ENCODE measurements at regions not wholly inside any gene's neighbourhood (a gene's known extent, or its start where the extent isn't known, plus 50 kb on each side); places are given as distances from the start of the nearest gene placed in this dataset.
A peak's percentile ranks its signal among the peaks of the same experiment; 100 is the strongest.

DNA sequence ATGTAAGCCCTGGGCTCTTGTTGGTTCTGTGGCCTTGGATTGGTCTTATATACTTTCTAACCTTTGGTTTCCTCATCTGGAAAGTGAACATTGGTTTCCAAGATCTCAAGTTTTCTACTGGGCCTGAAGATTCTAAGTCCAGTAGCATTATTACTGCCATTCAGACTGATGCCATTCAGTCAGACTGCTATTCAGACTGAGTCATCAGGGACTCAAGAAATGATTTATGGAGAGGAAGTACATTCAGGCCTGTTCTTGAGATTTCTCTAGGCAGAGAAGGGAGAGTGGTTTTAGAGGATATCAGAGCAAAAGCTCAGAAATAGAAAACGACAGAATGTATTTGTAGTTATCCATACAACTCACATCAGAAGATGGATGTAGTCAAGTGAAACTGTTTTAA, 557.2 kb downstream of the NR2F2 start:
- no peak for TF ChIP-seq JUND (IDR thresholded peaks at IDR 0.05; ENCODE audit: low read depth)
- DNase-seq (ENCODE audit: low read depth in 1 of 2, low spot score in 1 of 2): no peak
- in situ Hi-C loops (cut with HindIII; ENCODE audit: low pct_unique_long_range_greater_than_20kb, low sequenced_read_pairs): no loop called here

- in situ Hi-C loops (cut with HindIII; ENCODE audit: low pct_unique_long_range_greater_than_20kb, low sequenced_read_pairs): no loop called here
- no peak for TF ChIP-seq JUND (IDR thresholded peaks at IDR 0.05; ENCODE audit: low read depth)
- DNase-seq (ENCODE audit: low read depth in 1 of 2, low spot score in 1 of 2): no peak
Observed at GRCh38 chr15:96888764-96889163, 558.3 kb downstream of the NR2F2 start.

GRCh38 chr15:96889734-96890480, 559.4 kb downstream of the NR2F2 start:
- in situ Hi-C loops (cut with HindIII; ENCODE audit: low pct_unique_long_range_greater_than_20kb, low sequenced_read_pairs): no loop called here
- TF ChIP-seq JUND (IDR thresholded peaks at IDR 0.05; ENCODE audit: low read depth): no peak
- DNase-seq (ENCODE audit: low read depth in 1 of 2, low spot score in 1 of 2): peak in 1 of 2 experiments; percentile 14

- TF ChIP-seq JUND (IDR thresholded peaks at IDR 0.05; ENCODE audit: low read depth): no peak
- no peak for DNase-seq (ENCODE audit: low read depth in 1 of 2, low spot score in 1 of 2)
- in situ Hi-C loops (cut with HindIII; ENCODE audit: low pct_unique_long_range_greater_than_20kb, low sequenced_read_pairs): no loop called here
Observed at GRCh38 chr15:96891046-96891445, 560.5 kb downstream of the NR2F2 start.

- in situ Hi-C loops (cut with HindIII; ENCODE audit: low pct_unique_long_range_greater_than_20kb, low sequenced_read_pairs): no loop called here
- DNase-seq (ENCODE audit: low read depth in 1 of 2, low spot score in 1 of 2): peak; percentile 31 to 75
- no peak for TF ChIP-seq JUND (IDR thresholded peaks at IDR 0.05; ENCODE audit: low read depth)
Observed at GRCh38 chr15:96893159-96893906, 562.8 kb downstream of the NR2F2 start.

- TF ChIP-seq JUND (IDR thresholded peaks at IDR 0.05; ENCODE audit: low read depth): no peak
- DNase-seq (ENCODE audit: low read depth in 1 of 2, low spot score in 1 of 2): no peak
- in situ Hi-C loops (cut with HindIII; ENCODE audit: low pct_unique_long_range_greater_than_20kb, low sequenced_read_pairs): no loop called here
Observed at GRCh38 chr15:96894659-96895058, 564.2 kb downstream of the NR2F2 start.

DNA sequence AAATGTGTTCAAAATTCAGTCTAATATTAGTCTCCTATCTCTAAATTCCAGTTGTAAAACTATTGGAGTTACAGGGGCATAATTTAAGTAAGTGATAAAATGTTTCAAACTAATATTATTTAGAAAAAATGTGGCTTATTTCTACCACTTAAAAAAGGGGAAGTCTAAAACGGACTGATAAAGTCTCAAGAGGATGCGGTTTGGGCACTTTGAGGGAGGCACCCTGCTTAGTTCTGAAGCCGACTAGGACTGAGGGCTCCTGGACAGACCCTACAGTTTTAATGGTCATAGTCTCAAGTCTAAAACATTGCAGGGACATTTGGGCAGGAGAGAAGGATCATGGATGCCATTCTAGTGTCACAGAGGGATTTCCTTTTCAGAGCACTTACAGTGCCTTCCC, 566.3 kb downstream of the NR2F2 start:
- no peak for DNase-seq (ENCODE audit: low read depth in 1 of 2, low spot score in 1 of 2)
- no peak for TF ChIP-seq JUND (IDR thresholded peaks at IDR 0.05; ENCODE audit: low read depth)
- in situ Hi-C loops (cut with HindIII; ENCODE audit: low pct_unique_long_range_greater_than_20kb, low sequenced_read_pairs): no loop called here

DNA sequence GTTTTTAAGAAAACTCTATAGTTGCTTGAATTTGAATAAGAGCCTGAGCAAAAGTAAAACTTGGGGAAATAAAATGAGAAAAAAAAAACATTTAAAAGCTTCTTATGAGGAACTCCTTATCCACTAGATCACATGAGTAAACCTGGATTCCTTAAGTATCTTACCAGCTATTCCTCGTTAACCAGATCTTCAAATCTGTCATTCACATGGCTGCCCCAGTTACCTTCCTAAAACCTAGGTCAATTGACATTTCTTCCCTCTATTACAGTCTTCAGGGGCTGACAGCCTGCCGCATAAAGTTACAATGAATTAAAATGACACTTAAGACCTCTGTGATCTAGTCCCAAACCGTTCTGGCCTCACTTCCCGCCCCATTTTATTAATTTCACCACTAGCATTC, 583.6 kb downstream of the NR2F2 start:
- no peak for DNase-seq (ENCODE audit: low read depth in 1 of 2, low spot score in 1 of 2)
- in situ Hi-C loops (cut with HindIII; ENCODE audit: low pct_unique_long_range_greater_than_20kb, low sequenced_read_pairs): no loop called here
- TF ChIP-seq JUND (IDR thresholded peaks at IDR 0.05; ENCODE audit: low read depth): no peak

- in situ Hi-C loops (cut with HindIII; ENCODE audit: low pct_unique_long_range_greater_than_20kb, low sequenced_read_pairs): no loop called here
- no peak for DNase-seq (ENCODE audit: low read depth in 1 of 2, low spot score in 1 of 2)
- no peak for TF ChIP-seq JUND (IDR thresholded peaks at IDR 0.05; ENCODE audit: low read depth)
Observed at GRCh38 chr15:96916750-96917149, 586.2 kb downstream of the NR2F2 start.

DNA sequence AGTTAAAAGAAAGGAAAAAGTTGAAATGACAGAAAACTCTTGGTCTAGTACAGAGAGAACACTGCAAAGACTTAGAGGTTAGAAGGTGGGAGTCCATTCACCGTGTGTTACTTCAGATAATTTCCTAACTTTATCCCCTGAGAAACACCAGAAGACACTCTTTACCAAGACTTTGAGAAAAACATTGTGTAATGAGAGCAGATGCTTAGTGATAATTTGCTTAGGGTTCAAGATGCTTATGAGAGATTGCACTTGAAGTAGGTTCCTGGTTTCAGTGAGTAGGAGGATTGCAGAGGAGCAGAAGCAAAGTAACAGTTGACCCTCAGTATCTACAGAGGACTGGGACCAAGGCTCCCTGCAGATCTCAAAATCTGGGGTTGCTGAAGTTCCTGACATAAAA, 594.1 kb downstream of the NR2F2 start:
- TF ChIP-seq JUND (IDR thresholded peaks at IDR 0.05; ENCODE audit: low read depth): no peak

GRCh38 chr15:96947296-96948229, 617.1 kb downstream of the NR2F2 start:
- no peak for DNase-seq (ENCODE audit: low read depth in 1 of 2, low spot score in 1 of 2)
- TF ChIP-seq JUND (IDR thresholded peaks at IDR 0.05; ENCODE audit: low read depth): no peak
- in situ Hi-C loops (cut with HindIII; ENCODE audit: low pct_unique_long_range_greater_than_20kb, low sequenced_read_pairs): no loop called here

More for the DNA sequence above, 594.1 kb downstream of the NR2F2 start:
- DNase-seq (ENCODE audit: low read depth in 1 of 2, low spot score in 1 of 2): no peak
- in situ Hi-C loops (cut with HindIII; ENCODE audit: low pct_unique_long_range_greater_than_20kb, low sequenced_read_pairs): no loop called here

- no peak for TF ChIP-seq JUND (IDR thresholded peaks at IDR 0.05; ENCODE audit: low read depth)
- in situ Hi-C loops (cut with HindIII; ENCODE audit: low pct_unique_long_range_greater_than_20kb, low sequenced_read_pairs): no loop called here
- DNase-seq (ENCODE audit: low read depth in 1 of 2, low spot score in 1 of 2): no peak
Observed at GRCh38 chr15:96948981-96949380, 618.5 kb downstream of the NR2F2 start.

Measured in T47D (cell line).